ENCODE measurements at regions not wholly inside any gene's neighbourhood (a gene's known extent, or its start where the extent isn't known, plus 50 kb on each side); places are given as distances from the start of the nearest gene placed in this dataset.

DNA sequence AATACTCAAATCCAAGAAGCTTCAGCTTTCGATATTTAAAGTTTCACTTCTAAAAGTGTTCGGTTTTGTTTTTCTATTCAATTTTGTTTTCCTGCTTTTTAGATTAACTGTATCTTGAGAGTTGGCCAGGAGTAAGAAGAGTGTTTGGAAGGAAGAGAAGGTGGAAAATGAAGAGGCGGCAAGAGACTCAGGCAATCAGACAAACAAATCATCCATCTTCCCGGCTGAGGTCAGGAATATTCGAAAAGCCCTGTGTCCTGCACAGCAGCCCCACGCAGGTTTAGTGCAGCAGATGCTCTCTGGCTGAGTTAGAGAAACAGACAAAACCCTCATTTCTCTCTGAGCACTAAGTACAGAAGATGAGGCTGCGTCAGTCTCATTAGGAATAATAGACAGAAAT lies 330.3 kb upstream of the NOCT start:
- TF ChIP-seq GATA3 (IDR thresholded peaks at IDR 0.05; ENCODE audit: low read depth, low read length), result no peak
- TF ChIP-seq GATA2 (IDR thresholded peaks at IDR 0.05; ENCODE audit: low read depth, low read length), result no peak

Data from SH-SY5Y (cell line).